ENCODE measurements at regions not wholly inside any gene's neighbourhood (a gene's known extent, or its start where the extent isn't known, plus 50 kb on each side); places are given as distances from the start of the nearest gene placed in this dataset.

GRCh38 chr3:104885214-104885814 is 481.4 kb upstream of the ALCAM start:
- ATAC-seq: no peak
- TF ChIP-seq POLR2A (IDR thresholded peaks at IDR 0.05): no peak
- TF ChIP-seq, protein P1, sequence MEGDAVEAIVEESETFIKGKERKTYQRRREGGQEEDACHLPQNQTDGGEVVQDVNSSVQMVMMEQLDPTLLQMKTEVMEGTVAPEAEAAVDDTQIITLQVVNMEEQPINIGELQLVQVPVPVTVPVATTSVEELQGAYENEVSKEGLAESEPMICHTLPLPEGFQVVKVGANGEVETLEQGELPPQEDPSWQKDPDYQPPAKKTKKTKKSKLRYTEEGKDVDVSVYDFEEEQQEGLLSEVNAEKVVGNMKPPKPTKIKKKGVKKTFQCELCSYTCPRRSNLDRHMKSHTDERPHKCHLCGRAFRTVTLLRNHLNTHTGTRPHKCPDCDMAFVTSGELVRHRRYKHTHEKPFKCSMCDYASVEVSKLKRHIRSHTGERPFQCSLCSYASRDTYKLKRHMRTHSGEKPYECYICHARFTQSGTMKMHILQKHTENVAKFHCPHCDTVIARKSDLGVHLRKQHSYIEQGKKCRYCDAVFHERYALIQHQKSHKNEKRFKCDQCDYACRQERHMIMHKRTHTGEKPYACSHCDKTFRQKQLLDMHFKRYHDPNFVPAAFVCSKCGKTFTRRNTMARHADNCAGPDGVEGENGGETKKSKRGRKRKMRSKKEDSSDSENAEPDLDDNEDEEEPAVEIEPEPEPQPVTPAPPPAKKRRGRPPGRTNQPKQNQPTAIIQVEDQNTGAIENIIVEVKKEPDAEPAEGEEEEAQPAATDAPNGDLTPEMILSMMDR (IDR thresholded peaks at IDR 0.05): no peak
- H3K4me3 ChIP-seq: no peak overlapping the region
- WGBS, 2 donors: 71 to 86% methylated on average over 3 of the region's 3 CpGs
- no peaks in the 10 kb centered on the region for H3K4me1 ChIP-seq
- intact Hi-C loops (cut with DNase I): no loop called here
- no peak overlapping the region for H3K27ac ChIP-seq
- no peaks in the 10 kb centered on the region for H3K36me3 ChIP-seq (replicated peaks in 1 of 2; ENCODE audit: insufficient read depth in 1 of 2, low read depth in 2 of 2)
- no peaks in the 10 kb centered on the region for H3K27me3 ChIP-seq
- no peaks in the 10 kb centered on the region for H3K9me3 ChIP-seq
- DNase-seq: no peak

- TF ChIP-seq, protein P1 (IDR thresholded peaks at IDR 0.05): no peak
- no peaks in the 10 kb centered on the region for H3K27me3 ChIP-seq
- H3K27ac ChIP-seq: no peak overlapping the region
- peak in 1 of 4 donors; percentile 15 for DNase-seq
- no peaks in the 10 kb centered on the region for H3K9me3 ChIP-seq
- H3K4me1 ChIP-seq: no peaks in the 10 kb centered on the region
- H3K4me3 ChIP-seq: no peak overlapping the region
- 82 to 84% methylated on average over 4 of the region's 4 CpGs for WGBS, 2 donors
- intact Hi-C loops (cut with DNase I): no loop called here
- H3K36me3 ChIP-seq (replicated peaks in 1 of 2; ENCODE audit: insufficient read depth in 1 of 2, low read depth in 2 of 2): no peaks in the 10 kb centered on the region
- no peak for ATAC-seq
Measured at GRCh38 chr3:104886220-104886995, 480.3 kb upstream of the ALCAM start.

GRCh38 chr3:104887069-104887468 is 479.6 kb upstream of the ALCAM start:
- DNase-seq: no peak
- ATAC-seq: no peak
- intact Hi-C loops (cut with DNase I): no loop called here
- no peaks in the 10 kb centered on the region for H3K4me1 ChIP-seq
- H3K4me3 ChIP-seq: no peak overlapping the region
- TF ChIP-seq, protein P1 (IDR thresholded peaks at IDR 0.05): no peak
- no peak for TF ChIP-seq POLR2A (IDR thresholded peaks at IDR 0.05)
- H3K27ac ChIP-seq: no peak overlapping the region
- H3K36me3 ChIP-seq (replicated peaks in 1 of 2; ENCODE audit: insufficient read depth in 1 of 2, low read depth in 2 of 2): no peaks in the 10 kb centered on the region
- no peaks in the 10 kb centered on the region for H3K27me3 ChIP-seq
- WGBS, 2 donors: 46 to 49% methylated on average over 3 of the region's 3 CpGs
- H3K9me3 ChIP-seq: no peaks in the 10 kb centered on the region

DNA sequence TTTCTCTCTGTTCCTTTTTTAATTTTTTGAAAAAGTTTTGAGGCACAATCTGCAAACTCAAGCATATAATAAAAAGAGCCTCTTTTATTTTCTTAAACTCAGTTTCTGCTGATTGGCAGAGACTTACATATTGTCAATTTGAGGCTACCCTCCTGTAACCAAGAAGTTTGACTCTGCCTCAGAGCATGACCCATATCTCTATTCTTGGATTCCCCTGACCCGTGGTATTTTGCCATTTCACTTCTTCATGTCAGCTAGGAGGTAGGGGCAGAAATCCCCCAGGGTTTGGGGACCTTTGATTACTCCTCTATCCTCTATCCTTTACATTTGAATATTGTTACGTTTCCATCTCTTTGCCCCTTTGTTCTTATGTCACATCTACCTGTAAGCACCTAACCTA is 479.1 kb upstream of the ALCAM start:
- no peak overlapping the region for H3K4me3 ChIP-seq

More for the DNA sequence above, 479.1 kb upstream of the ALCAM start:
- Histone ChIP-seq H3K9me3 (no peaks in the 10 kb centered on the region), H3K36me3 (replicated peaks in 1 of 2; ENCODE audit: insufficient read depth in 1 of 2, low read depth in 2 of 2) (no peaks in the 10 kb centered on the region), H3K27me3 (no peaks in the 10 kb centered on the region), H3K27ac (no peak overlapping the region), H3K4me1 (no peaks in the 10 kb centered on the region)
- TF ChIP-seq POLR2A (IDR thresholded peaks at IDR 0.05): no peak
- TF ChIP-seq, protein P1 (IDR thresholded peaks at IDR 0.05): no peak
- intact Hi-C loops (cut with DNase I): no loop called here
- DNase-seq: no peak
- no peak for ATAC-seq
- WGBS, 2 donors: 55 to 72% methylated on average over 2 of the region's 2 CpGs

Data from body of pancreas (tissue), 4 donors.